Smooth muscle cell of the brain vasculature (primary cell): ENCODE measurements at regions not wholly inside any gene's neighbourhood (a gene's known extent, or its start where the extent isn't known, plus 50 kb on each side); places are given as distances from the start of the nearest gene placed in this dataset.

ENCODE experiments used
- DNase-seq: peaks from one replicate; pipeline ENCODE4 v3.0.0-alpha.2; 2012; ENCODE audit warnings: low read depth, low spot score

GRCh38 chr1:101152633-101153032 is 84.2 kb upstream of the S1PR1 start:
- DNase-seq, result no peak

GRCh38 chr1:101151286-101151685 is 85.5 kb upstream of the S1PR1 start:
- DNase-seq, result no peak

- DNase-seq, result no peak
These were observed 86.1 kb upstream of the S1PR1 start for GRCh38 chr1:101150670-101151069.

DNA sequence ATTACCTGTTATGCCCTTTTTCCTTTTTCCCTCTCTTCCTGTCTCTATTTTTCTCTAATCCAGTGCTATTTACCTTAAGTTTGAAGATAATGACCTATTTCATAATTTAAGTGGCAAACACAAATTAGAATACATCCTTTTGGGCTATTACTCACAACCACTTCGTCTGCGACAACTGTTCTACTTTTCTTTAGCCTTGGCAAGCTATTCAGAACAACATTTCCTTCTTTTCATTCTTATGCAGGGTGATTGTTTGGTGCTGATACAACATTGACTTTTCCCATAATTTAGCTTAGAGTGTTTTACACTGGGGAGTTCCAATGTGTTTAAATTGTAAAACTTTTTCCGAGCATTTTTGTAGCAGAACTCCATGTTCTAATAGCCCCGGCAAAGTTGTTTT is 86.6 kb upstream of the S1PR1 start:
- DNase-seq, result no peak

GRCh38 chr1:101148980-101149379 is 87.8 kb upstream of the S1PR1 start:
- DNase-seq, result no peak

DNA sequence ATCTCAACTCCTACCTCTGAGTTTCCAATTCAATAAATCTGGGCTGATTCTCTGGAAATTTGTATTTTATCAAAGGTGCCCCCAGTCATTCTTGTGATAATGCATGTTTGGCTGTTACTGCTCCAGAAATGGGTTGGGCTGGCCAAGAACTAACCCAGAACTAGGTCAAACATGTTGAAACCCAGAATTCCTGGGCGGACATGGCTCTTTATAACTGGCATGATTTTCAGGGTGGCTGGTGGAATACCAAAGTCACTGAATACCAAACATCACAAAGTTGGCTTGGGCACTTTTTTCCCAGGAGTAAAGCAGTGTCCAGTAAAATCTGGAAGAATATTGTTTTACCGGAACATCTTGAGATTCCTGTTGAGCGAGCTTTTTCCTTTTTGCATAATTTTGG is 89.4 kb upstream of the S1PR1 start:
- no peak for DNase-seq

DNA sequence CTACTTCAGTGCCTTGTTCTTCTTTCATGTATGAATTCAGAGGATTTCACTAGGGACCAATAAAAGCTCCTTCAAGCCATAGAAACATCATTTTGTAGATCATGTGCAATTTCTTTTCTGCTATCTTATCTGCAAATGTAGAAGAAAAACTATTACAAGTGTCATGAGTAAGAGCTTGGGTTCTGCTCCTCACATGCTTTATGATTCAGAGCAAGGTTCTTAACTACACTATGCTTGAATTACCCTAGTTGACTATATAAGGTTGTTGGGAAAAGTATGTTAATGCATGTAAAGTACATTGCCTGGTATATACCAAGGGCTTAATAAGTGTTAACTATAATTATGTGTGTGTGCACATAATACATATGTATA is 91.4 kb upstream of the S1PR1 start:
- no peak for DNase-seq

GRCh38 chr1:101144671-101145448 is 92.0 kb upstream of the S1PR1 start:
- no peak for DNase-seq

DNA sequence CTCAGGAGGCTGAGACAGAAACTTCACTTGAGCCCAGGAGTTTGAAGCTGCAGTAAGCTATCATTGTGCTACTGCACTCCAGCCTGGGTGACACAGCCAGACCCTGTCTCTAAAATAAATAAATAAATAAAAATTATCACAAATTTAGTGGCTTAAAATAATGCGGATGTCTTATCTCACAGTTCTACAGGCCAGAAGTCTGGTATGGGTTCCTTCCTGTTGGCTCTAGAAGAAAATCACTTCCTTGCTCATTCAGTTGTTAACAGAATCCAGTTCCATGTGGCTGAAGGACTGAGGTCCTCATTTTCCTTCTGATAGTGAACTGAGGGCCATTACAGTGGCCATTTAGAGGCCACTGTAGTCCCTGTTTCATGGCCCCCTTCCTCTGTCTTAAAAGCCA is 94.6 kb upstream of the S1PR1 start:
- no peak for DNase-seq

DNA sequence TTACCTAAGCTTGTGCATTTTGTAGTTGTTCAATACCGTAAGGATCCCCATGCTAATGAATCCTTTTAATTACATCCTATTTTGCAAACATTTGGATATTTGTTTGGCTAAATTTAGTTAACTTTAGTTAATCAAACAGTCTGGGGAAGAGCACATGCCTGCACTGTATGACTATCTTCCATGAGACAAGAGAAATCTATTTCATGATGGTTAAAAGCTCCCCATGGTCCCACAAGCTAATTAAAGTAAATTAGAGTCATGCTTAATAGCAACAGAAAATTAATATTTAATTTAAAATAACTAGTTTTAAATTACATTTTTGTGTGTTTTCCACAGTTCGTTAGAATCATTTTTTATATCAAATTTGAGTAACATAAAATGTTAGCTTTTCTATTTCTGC is 95.4 kb upstream of the S1PR1 start:
- DNase-seq, result no peak

- DNase-seq, result no peak
These were observed 96.7 kb upstream of the S1PR1 start for GRCh38 chr1:101139821-101140718.

DNA sequence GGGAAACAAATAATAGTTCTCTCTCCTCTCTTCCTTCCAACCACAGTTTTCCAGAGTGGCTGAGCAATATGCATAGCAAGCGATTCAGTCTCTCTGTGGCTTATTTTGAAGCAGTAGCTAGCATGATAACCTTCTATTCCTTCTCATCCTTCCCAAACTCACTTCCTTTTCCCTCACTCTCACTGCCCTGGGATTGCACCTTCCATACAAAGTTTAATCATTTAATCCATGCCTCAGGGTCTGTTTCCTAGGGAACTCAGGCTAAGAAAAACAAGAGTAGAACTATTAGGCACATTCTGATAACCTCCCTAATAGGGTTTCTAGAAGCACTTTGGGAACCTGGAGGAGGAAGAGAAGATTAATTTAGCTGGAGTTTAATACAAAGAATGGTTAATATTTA is 97.7 kb upstream of the S1PR1 start:
- no peak for DNase-seq

DNA sequence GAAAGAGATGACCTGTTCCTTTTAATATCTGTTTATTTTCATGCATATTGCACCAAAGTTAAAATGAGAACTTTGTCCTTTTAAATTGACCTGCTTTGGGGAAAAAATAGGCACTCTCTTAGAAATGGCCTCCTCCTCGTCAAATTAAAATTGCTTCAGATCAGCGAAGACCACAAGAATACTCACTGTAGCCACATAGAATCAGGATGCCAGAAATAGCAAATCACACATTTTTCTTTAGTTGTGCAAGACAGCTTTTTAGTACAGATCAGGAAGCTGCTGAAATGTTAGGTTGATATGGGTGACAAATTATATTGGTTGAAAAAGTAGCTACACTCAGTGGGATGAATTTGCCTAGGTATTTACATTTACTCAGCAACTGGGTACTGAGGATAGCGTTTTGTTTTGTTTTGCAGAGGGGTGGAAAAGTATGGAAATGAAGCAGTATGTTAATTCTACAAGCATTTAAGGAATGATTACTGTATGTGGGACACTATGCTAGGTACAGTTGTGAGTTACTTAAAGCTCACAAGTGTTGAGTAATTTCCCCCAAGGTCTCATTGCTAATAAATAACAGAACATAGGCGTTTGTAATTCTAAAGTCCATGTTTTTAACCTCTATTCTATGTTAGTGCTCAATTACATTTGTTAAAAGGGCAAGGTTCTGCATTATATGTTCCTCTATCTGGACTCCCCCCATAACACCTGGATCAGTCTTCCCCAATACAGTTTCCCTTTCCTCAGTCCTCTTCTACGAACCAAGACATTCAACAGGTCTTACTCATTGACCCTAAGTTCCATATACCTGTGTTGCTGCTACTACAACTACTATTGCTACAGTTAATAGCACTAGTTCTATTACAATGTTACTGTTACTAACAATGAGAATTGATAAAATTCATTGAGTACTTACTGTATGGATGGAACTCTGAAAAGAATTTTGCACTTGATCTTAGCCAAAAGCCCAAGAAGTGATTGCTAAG is 99.4 kb upstream of the S1PR1 start:
- no peak for DNase-seq

- DNase-seq, result peak; percentile 17
These were observed 100.1 kb upstream of the S1PR1 start for GRCh38 chr1:101136739-101137138.

GRCh38 chr1:101136271-101136670 is 100.5 kb upstream of the S1PR1 start:
- no peak for DNase-seq

GRCh38 chr1:101135526-101135925 is 101.3 kb upstream of the S1PR1 start:
- DNase-seq, result no peak

DNA sequence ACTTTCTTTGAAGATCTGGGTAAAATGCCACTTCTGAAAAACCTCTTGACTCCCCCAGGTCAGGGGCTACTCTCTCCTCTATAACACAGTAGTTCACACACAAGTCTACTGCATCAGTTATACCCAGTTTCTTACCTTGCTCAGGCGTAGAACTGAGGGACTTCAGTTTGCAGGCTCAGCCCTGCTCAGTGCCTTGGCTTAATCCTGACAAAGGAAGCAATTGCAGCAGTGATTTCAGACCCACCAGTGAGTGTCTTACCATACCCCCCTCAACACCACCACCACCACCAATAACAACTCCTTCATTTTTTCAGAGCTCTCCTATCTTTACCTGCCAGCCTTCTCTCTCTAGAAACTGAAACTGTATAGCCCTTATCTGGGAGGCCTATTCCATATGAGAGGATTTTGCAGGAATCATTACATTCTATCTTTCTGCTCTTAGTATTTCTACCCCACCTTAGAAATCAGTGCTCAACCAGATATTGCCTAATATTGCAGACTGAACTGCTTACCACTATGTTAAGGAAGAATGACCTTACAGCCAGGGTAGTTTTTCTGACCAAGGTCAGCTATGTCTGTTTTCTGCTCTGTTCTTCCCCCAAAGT is 105.5 kb upstream of the S1PR1 start:
- no peak for DNase-seq

GRCh38 chr1:101130673-101131072 is 105.1 kb upstream of the DPH5 start:
- DNase-seq, result no peak

DNA sequence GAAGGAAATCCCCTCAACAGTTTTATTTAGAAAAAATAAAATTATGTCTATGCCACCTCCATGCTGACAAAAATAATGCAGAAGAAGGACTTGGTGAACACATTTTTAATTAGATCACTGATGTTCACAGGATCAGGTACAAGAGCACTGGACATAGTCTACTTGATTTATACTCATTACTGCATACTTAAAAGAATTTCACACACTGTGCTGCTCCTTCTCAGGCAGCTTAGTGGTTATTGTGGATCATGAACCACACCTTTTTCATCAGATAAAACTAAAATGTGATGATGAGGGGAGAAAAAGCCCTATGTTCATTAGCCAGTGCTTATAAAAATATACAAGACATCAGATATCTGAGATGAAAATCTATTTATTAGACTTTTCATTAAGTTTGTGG is 103.3 kb upstream of the DPH5 start:
- no peak for DNase-seq

DNA sequence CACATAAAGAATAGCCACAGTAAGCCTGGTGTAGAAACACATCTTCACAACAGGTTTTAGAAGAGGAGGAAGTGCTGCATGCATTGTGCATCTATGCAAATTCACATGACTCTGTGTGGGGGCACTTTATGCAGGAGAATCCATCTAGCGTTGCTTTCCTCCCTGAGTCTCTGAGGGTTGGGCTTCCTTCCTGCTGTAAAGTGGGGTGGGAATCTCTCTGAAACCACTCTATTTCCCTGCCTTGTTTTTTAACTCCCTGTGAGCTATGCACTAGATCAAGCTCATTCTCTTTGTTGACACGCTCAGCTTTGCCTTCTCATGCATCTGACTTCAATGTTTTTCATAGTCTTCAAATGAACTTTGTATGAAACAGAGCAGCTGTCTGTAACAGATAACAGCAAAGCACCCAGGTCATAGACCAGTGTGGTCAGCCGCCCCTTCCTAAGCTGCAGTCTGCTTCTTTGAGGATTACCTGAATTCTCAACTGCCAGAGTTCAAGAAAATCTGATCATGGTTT is 102.7 kb upstream of the DPH5 start:
- no peak for DNase-seq

GRCh38 chr1:101124405-101124804 is 98.8 kb upstream of the DPH5 start:
- DNase-seq, result no peak
